Fibroblast of the aortic adventitia (primary cell): ENCODE measurements at regions not wholly inside any gene's neighbourhood (a gene's known extent, or its start where the extent isn't known, plus 50 kb on each side); places are given as distances from the start of the nearest gene placed in this dataset.
"Not testable (repeated sequence)": the region's sequence is repeated elsewhere in the genome, so short reads cannot be mapped to it uniquely, and the experiment has no call there.

Source experiments
- DNase-seq: peaks from one replicate; pipeline ENCODE4 v3.0.0-alpha.2; 2010; ENCODE audit warnings: low read depth
- H3K4me3 ChIP-seq: 2 replicates; pipeline ENCODE4 v1.5.1; 2011; ENCODE audit warnings: low read depth, mild to moderate bottlenecking, control low read depth, low read length, moderate library complexity
- TF ChIP-seq, protein P1 (sequence below): IDR thresholded peaks from 2 replicates; pipeline ENCODE4 v1.5.1; 2011; ENCODE audit warnings: mild to moderate bottlenecking, low read length, control low read depth, inconsistent platforms; ENCODE audit not compliant: insufficient read depth

DNA sequence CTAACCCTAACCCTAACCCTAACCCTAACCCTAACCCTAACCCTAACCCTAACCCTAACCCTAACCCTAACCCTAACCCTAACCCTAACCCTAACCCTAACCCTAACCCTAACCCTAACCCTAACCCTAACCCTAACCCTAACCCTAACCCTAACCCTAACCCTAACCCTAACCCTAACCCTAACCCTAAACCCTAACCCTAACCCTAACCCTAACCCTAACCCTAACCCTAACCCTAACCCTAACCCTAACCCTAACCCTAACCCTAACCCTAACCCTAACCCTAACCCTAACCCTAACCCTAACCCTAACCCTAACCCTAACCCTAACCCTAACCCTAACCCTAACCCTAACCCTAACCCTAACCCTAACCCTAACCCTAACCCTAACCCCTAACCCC is 80.6 kb upstream of the PLEKHG4B start:
- DNase-seq, H3K4me3 ChIP-seq: not testable (repeated sequence)

DNA sequence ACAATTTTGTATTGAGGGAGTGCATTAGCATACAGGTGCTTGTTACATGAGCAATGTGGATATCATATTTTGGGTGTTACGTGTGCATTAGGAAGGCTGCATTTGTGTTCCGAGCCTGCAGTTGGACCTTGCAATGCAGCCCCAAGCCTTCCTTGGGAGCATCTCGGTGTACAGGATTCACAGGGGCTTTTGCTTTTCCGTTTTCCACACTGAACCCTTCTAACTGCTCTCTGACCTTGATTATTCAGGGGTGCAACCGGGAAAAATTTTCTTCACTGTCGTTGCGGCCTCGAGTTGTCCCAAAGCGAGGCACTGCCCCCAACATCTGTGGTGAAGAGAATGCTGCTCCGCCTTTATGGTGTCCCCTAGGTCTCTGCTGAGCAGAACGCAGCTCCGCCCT is 80.1 kb upstream of the PLEKHG4B start:
- TF ChIP-seq, protein P1, sequence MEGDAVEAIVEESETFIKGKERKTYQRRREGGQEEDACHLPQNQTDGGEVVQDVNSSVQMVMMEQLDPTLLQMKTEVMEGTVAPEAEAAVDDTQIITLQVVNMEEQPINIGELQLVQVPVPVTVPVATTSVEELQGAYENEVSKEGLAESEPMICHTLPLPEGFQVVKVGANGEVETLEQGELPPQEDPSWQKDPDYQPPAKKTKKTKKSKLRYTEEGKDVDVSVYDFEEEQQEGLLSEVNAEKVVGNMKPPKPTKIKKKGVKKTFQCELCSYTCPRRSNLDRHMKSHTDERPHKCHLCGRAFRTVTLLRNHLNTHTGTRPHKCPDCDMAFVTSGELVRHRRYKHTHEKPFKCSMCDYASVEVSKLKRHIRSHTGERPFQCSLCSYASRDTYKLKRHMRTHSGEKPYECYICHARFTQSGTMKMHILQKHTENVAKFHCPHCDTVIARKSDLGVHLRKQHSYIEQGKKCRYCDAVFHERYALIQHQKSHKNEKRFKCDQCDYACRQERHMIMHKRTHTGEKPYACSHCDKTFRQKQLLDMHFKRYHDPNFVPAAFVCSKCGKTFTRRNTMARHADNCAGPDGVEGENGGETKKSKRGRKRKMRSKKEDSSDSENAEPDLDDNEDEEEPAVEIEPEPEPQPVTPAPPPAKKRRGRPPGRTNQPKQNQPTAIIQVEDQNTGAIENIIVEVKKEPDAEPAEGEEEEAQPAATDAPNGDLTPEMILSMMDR, result no peak
- peak; percentile 7 for DNase-seq
- H3K4me3 ChIP-seq, result no peak overlapping the region

- TF ChIP-seq, protein P1, result no peak
- H3K4me3 ChIP-seq, result no peak overlapping the region
- no peak for DNase-seq
Measured at GRCh38 chr5:13234-13633, 78.7 kb upstream of the PLEKHG4B start.

GRCh38 chr5:14676-15075 is 77.3 kb upstream of the PLEKHG4B start:
- DNase-seq, result peak; percentile 6
- not testable (repeated sequence) for H3K4me3 ChIP-seq

DNA sequence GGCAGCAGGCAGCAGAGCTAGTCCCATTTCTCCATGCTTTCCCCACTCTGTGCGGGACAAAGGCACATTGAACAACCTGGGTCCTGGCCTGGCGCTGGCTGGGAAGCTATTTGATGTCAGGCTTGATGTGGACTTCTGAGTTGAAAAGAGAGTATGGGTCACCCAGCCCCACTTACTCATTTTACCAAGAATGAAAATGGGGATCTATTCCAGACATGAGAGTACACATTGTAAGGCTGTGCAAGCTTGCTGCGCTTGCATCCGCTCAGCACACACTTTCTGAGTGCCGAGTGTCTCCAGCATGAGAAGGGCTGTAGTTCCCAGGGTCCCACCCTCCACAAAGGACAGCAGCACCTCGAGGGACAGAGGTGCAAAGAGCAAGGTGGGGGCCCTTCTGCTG is 71.7 kb upstream of the PLEKHG4B start:
- H3K4me3 ChIP-seq, result not testable (repeated sequence)

DNA sequence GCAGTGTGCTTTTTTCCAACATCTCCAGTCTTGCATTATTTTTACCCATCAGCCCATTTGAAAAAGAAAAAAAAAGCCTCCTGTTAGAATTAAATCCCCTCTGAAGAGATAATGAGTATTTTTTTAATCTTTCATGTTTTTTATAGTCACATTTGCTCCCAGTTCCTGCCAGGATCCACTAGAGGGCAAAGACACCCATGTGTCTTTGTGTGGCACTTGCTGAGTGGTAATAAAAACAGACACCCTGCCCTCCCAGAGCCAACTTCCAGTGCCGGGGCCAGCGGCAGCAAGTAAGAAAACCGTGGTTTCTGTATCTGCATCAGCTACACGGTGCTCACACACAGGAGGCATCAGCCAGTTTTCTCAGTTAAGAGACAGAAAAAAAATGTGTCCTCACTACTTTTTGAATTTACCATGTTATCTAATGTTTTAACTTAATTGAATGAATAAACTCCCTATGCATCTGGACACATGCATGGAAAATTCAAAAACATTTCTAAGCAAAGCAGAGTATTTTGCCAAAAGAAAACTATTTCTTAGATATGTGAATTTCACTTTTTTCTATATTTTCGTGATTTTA is 70.2 kb upstream of the PLEKHG4B start:
- DNase-seq, result peak; percentile 7
- TF ChIP-seq, protein P1, result peak; percentile 36
- H3K4me3 ChIP-seq, result no peak overlapping the region

More for the DNA sequence above, 71.7 kb upstream of the PLEKHG4B start:
- DNase-seq, result not testable (repeated sequence)

DNA sequence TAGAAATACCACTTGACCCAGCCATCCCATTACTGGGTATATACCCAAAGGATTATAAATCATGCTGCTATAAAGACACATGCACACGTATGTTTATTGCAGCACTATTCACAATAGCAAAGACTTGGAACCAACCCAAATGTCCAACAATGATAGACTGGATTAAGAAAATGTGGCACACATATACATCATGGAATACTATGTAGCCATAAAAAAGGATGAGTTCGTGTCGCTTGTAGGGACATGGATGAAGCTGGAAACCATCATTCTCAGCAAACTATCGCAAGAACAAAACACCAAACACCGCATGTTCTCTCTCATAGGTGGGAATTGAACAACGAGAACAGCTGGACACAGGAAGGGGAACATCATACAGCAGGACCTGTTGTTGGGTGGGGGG is 68.1 kb upstream of the PLEKHG4B start:
- not testable (repeated sequence) for DNase-seq, H3K4me3 ChIP-seq

DNA sequence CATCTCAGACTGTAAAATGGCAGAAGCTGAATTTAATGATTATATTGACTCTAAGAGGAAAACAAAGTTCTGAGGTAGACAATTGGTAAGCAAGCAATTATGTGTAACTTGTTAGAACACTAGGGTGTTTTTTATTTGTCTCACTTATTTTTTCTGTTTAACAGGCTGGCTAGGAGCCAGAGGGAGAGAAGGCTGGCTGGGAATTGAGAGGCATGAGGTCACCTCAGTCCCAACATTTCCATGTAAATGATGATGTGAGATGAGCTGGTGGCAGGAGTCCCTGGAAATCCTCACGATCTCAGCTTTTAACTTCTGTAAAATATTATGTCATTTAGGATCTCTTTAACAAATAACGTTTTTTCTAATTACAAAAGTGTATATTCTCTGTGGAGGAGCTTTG is 66.9 kb upstream of the PLEKHG4B start:
- H3K4me3 ChIP-seq, DNase-seq: not testable (repeated sequence)

GRCh38 chr5:30131-30530 is 61.8 kb upstream of the PLEKHG4B start:
- H3K4me3 ChIP-seq, result no peak overlapping the region
- TF ChIP-seq, protein P1, result no peak

GRCh38 chr5:30556-30955 is 61.4 kb upstream of the PLEKHG4B start:
- not testable (repeated sequence) for DNase-seq, H3K4me3 ChIP-seq

More at GRCh38 chr5:30131-30530, 61.8 kb upstream of the PLEKHG4B start:
- no peak for DNase-seq
